Activated effector memory CD4-positive, alpha-beta T cell treated with Interleukin-2 at 50 U/mL for 16 hours (primary cell): ENCODE measurements at regions not wholly inside any gene's neighbourhood (a gene's known extent, or its start where the extent isn't known, plus 50 kb on each side); places are given as distances from the start of the nearest gene placed in this dataset.

Experiments used
- DNase-seq: peaks from one replicate; pipeline ENCODE4 v3.0.0-alpha.2; 2020

DNA sequence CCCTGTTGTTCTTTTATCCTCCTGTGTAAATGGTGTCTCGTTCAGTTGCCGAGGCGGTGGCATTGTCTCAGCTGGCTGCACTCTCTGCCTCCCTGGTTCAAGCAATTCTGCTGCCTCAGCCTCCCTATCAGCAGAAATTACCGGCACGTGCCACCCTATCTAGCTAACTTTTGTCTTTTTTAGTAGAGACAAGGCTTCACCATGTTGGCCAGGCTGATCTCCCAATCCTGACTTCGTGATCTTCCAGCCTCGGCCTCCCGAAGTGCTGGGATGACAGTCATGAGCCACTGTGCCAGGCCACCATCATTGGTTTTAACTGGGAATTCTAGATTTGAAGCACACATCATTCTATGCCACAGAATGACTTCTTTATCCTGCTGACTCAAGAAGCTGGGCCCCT is 175.3 kb upstream of the ALG10B start:
- no peak for DNase-seq

DNA sequence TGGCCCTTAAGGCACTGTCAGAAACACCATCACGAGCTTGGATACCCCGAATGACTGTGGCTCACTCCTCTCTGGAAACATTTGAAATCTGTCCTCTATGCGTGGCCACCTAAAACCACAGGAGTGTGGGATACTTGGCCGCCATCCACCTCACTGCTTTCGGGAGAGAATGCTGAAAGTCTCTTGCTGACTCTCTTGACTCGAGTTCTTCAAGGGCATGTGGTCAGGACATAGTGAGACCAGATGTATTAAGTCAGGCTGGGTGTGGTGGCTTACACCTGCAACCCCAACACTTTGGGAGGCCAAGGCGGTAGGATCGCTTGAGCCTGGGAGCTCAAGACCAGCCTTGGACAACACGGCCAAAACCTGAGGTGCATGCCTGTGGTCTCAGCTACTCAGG is 174.7 kb upstream of the ALG10B start:
- DNase-seq = no peak

DNA sequence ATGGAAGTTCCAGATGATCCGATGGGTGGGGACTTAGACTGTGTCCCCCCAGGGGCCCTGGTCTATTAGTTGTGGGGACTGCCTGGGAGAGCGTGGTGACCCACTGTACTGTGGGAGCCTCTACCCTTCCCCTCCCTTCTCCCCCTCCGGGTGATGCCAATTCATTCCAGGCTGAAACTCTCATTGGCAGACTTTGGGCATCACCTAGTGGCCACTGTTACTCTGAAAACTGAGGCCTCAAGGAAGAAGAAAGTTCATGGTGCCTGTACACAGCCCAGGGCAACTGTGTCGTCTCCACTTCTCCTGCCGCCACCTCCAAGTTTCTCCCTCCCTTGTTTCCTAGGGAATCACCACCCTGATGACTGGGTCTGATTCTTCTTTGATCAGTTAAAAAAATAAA is 173.6 kb upstream of the ALG10B start:
- DNase-seq = no peak

DNA sequence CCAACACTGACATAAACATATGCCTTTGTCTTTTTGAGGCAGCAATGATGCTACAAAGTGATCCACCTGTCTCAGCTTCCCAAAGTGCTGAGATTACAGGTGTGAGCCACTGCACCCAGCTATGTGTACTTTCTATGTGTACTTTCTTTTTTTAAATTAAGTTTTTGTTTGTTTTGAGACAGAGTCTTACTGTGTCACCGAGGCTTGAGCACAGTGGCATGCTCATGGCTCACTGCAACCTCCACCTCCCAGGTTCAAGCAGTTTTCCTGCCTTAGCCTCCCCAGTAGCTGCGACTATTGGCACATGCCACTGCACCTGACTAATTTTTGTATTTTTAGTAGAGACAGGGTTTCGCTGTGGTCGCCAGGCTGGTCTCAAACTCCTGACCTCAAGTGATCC is 172.5 kb upstream of the ALG10B start:
- no peak for DNase-seq

DNA sequence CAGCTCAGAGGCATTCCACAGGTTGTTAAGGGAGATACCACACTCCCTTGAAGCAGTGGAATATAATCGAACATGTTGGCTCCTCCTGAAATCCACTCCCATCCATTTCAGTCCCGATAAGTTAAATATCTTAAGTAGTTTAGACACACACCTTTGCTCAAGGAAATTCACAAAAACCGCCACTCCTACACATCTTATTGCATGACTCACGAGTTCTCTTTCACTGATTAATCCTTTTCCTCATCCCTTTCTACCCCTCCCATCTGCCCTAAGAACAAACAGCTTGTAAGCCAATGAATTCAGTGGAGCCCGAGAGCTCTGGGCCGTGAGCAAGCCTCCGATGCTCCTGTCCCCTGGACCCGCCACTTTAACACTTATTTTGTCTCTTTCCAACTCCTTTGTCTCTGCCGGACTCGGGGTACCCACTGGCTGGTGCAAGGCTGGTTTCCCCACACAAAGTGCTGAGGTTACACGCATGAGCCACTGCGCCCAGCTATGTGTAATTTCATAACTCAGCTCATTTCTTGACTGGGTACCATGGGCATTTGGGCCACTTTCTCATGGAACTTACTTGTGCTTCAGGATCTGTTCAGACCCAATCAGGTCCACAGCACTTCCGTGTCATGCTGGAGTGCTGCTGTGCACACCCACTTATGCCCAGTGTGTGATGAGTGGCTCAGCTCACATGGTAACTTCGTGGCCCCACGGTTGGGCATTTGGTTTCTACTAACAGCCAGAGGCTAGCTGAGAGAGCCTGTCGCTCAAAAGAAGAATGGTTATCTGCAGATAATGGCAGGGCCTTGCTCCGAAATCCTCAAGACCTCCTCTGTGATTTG is 171.8 kb upstream of the ALG10B start:
- DNase-seq = no peak

DNA sequence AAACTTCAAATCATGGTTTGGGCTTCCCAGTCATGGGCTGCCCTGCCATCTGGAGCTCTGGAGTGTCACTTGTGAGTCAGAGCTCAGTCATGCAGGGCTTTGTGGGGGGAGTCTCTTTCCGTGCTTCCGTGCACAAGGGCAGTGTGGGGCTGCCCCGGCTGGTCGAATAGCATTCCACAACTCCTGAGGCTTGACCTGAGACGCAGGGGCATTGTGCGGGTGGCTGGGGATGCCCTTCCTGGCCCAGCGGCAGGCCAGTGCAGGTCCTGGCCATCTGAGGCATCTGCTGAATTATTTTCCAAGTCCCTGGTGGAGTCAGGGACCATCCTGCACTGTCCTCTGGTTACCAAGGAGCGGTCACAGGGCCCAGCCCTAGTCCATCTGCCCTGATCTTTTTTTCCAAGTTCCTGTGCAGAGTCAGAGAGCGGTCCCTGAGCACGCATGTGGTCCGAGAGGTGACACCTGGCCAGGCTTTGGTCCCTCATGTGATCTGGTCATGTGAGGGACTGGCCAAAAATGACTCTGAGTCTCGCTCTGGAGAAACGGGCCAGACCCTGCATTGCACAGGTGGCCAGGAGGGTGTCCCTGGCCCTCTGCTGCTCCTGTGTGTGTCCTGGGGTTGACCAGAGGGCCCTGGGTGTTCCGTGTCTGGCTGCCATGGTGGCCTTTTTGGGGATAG is 167.0 kb upstream of the ALG10B start:
- DNase-seq = no peak

DNA sequence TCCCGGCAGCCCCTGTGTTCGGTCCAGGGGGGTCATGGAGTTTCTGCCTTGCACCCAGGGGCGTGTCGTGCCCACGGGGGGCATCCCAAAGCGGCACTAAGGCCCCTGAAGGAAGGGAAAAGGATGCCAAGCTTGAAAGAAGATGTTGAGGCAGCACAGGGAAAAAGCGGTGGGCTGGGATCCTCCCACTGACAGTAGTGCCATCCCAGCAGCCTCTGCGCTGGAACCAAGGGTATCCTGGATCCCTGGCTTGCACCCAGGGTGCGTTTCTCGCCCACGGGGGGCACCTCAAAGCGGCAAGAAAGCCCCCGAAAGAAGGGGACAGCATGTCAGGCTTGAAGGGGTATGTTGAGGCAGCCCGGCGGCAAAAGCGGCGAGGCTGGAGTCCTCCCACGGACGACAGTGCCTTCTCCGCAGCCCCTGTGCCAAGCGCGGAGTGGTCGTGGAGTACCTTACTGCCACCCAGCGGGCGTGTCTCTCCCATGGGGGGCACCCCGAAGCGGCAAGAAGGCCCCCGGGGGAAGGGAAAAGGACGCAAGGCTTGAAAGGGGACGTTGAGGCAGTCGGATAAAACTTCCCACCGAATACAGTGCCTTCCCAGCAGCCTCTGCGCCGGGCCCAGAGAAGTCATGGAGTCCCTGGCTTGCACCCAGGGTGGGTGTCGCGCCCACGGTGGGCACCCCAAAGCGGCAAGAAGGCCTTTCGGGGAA is 164.4 kb upstream of the ALG10B start:
- DNase-seq = no peak

DNA sequence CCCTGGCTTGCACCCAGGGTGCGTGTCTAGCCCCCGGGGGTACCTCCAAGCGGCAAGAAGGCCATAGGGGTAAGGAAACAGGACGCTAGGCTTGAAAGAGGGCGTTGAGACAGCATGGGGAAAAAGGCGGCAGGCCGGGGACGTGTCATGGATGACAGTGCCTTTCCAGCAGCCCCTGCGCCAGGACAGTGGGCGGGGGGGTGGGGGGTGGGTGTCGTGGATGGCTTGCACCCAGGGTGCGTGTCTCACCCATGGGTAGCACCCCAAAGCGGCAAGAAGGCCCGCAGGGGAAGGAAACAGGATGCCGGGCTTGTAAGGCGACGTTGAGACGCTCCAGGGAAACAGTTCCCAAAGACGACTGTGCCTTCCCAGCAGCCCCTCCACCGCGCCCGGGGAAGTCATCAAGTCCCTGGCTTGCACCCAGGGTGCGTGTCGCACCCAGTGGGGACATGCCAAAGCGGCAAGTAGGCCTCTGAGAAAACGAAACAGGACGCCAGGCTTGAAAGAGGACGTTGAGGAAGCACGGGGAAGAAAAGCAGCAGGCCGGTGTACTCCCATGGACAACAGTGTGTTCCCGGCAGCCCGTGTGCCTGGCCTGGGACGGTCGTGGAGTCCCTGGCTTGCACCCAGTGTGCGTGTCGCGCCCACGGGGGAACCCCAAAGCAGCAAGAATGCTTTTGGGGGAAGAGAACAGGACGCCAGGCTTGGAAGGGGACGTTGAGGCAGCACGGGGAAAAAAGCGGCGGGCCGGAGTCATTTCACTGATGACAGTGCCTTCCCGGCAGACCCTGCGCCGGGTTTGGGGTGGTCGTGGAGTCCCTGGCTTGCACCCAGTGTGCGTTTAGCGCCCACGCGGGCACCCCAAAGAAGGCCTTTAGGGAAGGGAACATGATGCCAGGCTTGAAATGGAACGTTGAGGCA is 163.5 kb upstream of the ALG10B start:
- no peak for DNase-seq

DNA sequence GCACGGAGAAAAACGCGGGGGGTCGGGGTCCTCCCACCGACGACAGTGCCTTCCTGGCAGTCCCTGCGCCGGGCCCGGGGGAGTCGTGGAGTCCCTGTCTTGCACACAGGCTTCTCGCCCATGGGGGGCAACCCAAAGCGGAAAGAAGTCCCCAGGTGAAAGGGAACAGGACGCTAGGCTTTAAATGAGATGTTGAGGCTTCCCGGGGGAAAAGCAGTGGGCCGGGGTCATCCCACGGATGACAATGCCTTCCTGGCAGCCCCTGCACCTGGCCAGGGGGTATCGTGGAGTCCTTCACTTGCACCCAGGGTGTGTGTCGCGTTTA is 162.9 kb upstream of the ALG10B start:
- no peak for DNase-seq

DNA sequence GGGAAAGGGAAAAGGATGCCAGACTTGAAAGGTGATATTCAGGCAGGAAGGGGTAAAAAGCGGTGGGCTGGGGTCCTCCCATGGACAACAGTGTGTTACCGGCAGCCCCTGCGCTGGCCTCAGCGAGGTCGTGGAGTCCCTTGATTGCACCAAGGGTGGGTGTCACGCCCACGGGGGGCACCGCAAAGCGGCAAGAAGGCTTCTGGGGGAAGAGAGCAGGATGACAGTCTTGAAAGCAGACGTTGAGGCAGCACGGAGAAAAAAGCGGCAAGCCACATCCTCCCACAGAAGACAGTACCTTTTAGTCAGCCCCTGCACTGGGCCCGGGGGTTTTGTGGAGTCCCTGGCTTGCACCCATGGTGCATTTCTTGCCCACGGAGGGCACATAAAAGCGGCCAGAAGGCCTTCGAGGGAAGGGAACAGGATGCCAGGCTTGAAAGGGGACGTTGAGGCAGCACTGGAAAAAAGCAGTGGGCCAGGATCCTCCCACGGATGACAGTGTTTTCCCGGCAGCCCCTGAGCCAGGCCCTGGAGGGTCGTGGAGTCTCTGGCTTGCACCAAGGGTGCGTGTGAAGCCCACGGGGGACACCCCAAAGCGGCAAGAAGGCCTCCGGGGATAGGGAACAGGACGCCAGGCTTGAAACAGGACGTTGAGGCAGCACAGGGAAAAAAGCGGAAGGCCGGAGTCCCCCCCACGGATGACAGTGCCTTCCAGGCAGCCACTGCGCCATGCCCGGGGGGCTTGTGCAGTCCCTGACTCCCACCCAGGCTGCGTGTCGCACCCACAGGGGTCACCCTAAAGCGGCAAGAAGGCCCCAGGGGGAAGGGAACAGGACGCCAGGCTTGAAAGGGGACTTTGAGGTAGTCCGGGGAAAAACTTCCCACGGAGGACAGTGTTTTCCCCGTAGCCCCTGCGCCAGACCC is 162.2 kb upstream of the ALG10B start:
- no peak for DNase-seq

DNA sequence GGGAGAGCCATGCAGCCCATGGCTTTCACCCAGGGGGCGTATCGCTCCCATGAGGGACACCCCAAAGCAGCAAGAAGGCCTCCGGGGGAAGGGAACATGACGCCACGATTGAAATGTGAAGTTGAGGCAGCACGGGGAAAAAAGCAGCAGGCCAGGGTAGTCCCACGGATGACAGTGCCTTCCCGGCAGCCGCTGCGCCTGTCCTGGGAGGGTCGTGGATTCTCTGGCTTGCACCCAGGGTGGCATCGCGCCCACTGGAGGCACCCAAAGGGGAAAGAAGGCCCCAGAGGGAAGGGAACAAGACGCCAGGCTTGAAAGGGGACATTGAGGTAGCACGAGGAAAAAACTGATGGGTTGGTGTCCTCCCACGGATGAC is 161.6 kb upstream of the ALG10B start:
- DNase-seq = no peak

DNA sequence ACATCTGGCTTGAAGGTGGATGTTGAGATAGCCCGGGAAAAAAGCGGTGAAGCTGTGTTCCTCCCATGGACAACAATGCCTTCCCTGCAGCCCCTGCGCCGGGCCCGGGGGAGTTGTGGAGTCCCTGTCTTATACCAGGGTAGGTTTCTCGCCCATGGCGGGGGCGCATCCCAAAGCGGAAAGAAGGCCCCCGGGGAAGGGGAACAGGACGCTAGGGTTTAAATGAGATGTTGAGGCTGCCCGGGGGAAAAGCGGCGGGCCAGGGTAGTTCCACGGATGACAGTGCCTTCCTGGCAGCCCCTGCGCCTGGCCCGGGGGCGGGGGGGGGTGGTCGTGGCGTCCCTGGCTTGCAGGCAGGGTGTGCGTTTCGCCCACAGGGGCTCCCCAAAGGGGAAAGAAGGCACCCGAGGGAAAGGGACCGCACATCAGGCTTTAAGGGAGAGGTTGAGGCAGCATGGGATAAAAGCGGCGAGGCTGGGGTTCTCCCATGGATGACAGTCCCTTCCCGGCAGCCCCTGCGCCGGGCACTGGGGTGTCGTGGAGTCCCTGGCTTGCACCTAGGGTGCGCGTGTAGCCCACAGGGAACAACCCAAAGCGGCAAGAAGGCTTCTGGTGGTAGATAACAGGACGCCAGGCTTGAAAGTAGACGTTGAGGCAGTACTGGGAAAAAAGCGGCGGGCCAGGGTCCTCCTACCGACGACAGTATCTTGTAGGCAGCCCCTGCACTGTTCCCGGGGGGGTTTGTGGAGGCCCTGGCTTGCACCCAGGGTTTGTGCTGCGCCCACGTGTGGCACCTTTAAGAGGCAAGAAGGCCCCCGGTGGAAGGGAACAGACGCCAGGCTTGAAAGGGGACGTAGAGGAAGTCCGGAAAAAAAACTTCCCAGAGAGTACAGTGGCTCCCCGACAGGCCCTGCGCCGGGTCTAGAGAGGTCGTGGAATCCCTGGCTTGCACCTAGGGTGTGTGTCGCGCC is 160.8 kb upstream of the ALG10B start:
- DNase-seq = no peak

DNA sequence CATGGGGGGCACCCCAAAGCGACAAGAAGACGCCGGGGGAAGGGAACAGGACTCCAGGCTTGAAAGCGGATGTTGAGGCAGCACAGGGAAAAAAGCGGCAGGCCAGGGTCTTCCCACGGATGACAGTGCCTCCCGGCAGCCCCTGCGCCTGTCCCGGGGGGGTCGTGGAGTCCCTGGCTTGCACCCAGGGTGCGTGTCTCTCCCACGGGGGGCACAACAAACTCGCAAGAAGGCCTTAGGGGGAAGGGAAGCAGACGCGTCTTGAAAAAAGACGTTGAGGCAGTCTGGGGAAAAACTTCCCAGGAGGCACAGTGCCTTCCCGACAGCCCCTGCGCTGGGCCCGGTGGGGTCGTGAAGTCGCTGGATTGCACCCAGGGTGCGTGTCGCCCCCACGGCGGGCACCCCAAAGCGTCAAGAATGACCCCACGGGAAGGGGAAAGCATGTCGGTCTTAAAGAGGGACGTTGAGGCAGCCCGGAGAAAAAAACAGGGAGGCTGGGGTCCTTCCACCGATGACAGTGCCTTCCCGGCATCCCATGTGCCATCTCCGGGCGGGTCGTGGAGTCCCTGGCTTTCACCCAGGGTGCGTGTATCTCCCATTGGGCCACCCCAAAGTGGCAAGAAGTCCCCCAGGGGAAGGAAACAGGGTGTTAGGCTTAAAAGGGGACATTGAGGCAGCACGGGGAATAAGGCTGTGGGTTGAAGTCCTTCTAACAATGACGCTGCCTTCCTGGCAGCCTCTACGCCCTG is 159.9 kb upstream of the ALG10B start:
- DNase-seq = no peak

DNA sequence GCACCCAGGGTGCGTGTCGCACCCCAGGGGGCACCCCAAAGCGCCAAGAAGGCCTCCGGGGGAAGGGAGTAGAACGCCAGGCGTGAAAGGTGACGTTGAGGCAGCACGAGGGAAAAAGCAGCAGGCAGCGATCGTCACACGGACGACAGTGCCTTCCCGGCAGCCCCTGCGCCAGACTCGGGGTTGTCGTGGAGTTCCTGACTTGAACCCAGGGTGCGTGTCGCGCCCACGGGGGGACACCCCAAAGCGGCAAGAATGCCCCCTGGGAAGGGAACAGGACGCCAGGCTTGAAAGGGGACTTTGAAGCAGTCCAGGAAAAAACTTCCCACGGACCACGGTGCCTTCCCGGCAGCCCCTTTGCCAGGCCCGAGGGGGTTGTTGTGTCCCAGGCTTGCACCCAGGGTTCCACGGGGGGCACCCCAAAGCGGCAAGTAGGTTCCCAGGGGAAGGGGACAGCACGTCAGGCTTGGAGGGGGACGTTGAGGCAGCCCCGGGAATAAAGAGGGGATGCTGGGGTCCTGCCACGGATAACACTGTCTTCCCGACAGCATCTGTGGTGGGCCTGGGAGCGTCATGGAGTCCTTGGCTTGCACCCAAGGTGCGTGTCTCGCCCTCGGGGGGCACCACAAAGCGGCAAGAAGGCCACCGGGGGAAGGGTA is 159.2 kb upstream of the ALG10B start:
- no peak for DNase-seq

DNA sequence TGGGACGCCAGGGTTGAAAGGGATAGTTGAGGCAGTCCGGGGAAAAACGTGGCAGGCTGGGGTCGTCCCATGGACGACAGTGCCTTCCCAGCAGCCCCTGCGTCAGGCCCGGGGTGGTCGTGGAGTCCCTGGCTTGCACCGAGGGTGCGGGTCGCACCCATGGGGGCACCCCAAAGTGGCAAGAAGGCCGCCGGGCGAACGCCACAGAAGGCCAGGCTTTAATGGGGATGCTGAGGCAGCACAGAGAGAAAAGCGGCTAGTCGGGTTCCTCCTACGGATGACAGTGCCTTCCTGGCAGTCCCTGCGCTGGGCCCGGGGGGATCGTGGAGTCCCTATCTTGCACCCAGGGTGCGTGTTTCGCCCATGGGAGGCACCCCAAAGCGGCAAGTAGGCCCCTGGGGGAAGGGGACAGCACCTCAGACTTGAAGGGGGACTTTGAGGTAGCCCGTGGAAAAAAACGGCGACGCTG is 158.6 kb upstream of the ALG10B start:
- DNase-seq = no peak

DNA sequence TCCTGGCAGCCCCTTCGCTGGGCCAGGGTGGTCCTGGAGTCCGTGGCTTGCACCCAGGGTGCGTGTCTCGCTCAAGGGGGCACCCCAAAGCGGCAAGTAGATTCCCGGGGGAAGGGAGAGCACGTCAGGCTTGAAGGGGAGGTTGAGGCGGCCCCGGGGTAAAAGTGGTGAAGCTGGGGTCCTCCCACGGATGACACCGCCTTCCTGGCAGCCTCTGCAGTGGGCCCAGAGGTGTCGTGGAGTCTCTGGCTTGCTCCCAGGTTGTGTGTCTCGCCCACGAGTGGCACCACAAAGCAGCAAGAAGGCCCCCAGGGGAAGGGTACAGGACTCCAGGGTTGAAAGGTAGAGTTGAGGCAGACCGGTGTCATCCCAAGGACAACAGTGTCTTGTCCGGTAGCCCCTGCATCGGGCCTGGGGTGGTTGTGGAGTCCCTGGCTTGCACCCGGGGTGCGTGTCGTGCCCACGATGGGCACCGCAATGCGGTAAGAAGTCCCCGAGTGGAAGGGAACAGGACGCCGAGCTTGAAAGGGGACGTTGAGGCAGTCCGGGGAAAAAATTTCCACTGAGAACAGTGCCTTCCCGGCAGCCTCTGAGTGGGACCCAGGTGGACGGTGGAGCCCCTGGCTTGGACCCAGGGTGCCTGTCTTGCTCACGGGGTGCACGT is 158.0 kb upstream of the ALG10B start:
- no peak for DNase-seq

DNA sequence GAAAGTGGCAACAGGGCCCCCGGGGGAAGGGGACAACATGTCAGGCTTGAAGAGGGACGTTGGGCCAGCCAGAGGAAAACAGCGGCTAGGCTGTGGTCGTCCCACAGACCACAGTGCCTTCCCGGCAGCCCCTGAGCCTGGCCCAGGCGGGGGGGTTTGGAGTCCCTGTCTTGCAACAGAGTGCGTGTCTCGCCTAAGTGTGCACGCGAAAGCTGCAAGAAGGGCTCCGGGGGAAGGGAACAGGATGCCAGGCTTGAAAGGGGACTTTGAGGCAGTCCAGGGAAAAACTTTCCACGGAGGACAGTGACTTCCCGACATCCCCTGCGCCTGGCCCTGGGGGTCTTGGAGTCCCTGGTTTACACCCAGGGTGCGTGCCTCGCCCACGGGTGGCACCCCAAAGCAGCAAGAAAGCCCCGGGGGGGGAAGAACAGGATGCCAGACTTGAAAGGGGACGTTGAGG is 157.5 kb upstream of the ALG10B start:
- DNase-seq = no peak

DNA sequence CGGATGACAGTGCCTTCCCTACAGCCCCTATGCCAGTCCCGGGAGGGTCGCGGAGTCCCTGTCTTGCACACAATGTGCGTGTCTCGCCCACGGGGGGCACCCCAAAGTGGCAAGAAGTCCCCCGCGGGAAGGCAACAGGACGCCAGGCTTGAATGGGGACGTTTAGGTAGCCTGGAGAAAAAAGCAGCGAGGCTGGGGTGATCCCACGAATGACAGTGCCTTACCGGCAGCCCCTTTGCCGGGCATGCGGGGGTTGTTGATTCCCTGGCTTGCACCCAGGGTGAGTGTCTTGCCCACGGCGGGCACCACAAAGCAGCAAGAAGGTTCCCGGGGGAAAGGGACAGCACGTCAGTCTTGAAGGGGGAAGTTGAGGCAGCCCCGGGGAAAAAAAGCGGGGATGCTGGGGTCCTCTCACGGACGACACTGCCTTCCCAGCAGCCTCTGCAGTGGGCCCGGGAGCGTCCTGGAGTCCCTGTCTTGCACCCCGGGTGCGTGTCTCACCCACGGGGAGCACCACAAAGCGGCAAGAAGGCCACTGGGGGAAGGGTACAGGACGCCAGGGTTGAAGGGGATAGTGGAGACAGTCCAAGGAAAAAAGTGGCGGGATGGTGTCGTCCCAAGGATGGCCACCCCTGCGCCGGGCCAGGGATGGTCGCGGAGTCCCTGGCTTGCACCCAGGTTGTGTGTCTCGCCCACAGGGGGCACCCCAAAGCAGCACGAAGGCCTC is 156.8 kb upstream of the ALG10B start:
- no peak for DNase-seq
